ENCODE measurements at regions not wholly inside any gene's neighbourhood (a gene's known extent, or its start where the extent isn't known, plus 50 kb on each side); places are given as distances from the start of the nearest gene placed in this dataset.

DNA sequence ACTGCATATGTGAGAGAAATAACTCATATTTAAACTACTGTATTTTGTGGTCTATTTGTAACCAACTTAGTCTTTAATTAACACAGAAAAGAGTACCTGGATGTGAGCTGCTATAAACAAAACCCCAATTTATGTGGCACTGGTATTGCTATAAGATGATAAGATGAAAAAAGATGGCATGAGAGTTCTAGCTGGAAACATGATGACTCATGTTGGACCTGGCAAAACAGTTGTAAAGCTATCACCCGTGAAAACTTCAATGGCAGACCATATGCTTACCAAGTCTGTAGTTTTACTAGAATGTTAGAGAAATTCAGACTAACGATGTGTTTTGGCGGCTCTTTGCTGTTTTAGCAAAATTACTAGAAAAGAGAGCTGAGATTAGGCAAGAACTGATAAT is 69.6 kb upstream of the PCDH9 start:
- TF ChIP-seq, protein P1, sequence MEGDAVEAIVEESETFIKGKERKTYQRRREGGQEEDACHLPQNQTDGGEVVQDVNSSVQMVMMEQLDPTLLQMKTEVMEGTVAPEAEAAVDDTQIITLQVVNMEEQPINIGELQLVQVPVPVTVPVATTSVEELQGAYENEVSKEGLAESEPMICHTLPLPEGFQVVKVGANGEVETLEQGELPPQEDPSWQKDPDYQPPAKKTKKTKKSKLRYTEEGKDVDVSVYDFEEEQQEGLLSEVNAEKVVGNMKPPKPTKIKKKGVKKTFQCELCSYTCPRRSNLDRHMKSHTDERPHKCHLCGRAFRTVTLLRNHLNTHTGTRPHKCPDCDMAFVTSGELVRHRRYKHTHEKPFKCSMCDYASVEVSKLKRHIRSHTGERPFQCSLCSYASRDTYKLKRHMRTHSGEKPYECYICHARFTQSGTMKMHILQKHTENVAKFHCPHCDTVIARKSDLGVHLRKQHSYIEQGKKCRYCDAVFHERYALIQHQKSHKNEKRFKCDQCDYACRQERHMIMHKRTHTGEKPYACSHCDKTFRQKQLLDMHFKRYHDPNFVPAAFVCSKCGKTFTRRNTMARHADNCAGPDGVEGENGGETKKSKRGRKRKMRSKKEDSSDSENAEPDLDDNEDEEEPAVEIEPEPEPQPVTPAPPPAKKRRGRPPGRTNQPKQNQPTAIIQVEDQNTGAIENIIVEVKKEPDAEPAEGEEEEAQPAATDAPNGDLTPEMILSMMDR (IDR thresholded peaks at IDR 0.05; ENCODE audit: low read depth, low read length, missing input control) = no peak
- TF ChIP-seq, protein P2, sequence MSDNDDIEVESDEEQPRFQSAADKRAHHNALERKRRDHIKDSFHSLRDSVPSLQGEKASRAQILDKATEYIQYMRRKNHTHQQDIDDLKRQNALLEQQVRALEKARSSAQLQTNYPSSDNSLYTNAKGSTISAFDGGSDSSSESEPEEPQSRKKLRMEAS (IDR thresholded peaks at IDR 0.05) = no peak
- no peak for TF ChIP-seq JUND (IDR thresholded peaks at IDR 0.05)
